H1 (cell line): ENCODE measurements at regions not wholly inside any gene's neighbourhood (a gene's known extent, or its start where the extent isn't known, plus 50 kb on each side); places are given as distances from the start of the nearest gene placed in this dataset.

ENCODE experiments used
- BACH1 ChIP-seq: IDR thresholded peaks from 2 replicates; pipeline ENCODE4 v1.6.1; 2012; ENCODE audit warnings: low read length, improper control_type of control experiment
- BCL11A ChIP-seq, 2 experiments: IDR thresholded peaks; one replicate each; pipeline ENCODE4 v1.6.1; 2011; ENCODE audit warnings: low read depth in 2 of 2, low read length in 2 of 2, mild to moderate bottlenecking in 2 of 2
- CBX8 ChIP-seq: fragments of 300-800, 300-1000 bp; sonication (generic); IDR thresholded peaks from 2 replicates; pipeline ENCODE4 v1.7.1; 2016; ENCODE audit warnings: low read depth, low read length, borderline replicate concordance
- CHD7 ChIP-seq: fragments of 300-600 bp; sonication (generic); IDR thresholded peaks from 2 replicates; pipeline ENCODE4 v1.7.1; 2012; ENCODE audit warnings: low read length, moderate library complexity, mild to moderate bottlenecking, inconsistent platforms; ENCODE audit not compliant: insufficient replicate concordance
- EZH2 ChIP-seq: fragments of 200-600 bp; sonication (generic); IDR thresholded peaks from 2 replicates; pipeline ENCODE4 v1.7.1; 2012; ENCODE audit warnings: low read depth, mild to moderate bottlenecking, moderate library complexity, low read length, inconsistent platforms; ENCODE audit not compliant: severe bottlenecking
- JUN ChIP-seq: IDR thresholded peaks from 2 replicates; pipeline ENCODE4 v1.6.1; 2011; ENCODE audit warnings: low read depth, mild to moderate bottlenecking, improper control_type of control experiment, low read length
- JUND ChIP-seq: IDR thresholded peaks from 2 replicates; pipeline ENCODE4 v1.6.1; 2011; ENCODE audit warnings: mild to moderate bottlenecking, improper control_type of control experiment, low read length
- MAFK ChIP-seq: IDR thresholded peaks from 2 replicates; pipeline ENCODE4 v1.6.1; 2012; ENCODE audit warnings: low read depth, mild to moderate bottlenecking, improper control_type of control experiment, low read length
- SP1 ChIP-seq: IDR thresholded peaks from 2 replicates; pipeline ENCODE4 v1.6.1; 2011; ENCODE audit warnings: low read depth, low read length
- SRF ChIP-seq: IDR thresholded peaks from 2 replicates; pipeline ENCODE4 v1.6.1; 2011; ENCODE audit warnings: mild to moderate bottlenecking, low read depth, low read length, moderate library complexity
- TAF1 ChIP-seq: IDR thresholded peaks from 2 replicates; pipeline ENCODE4 v1.6.1; 2011; ENCODE audit warnings: mild to moderate bottlenecking, low read depth, low read length
- YY1 ChIP-seq: IDR thresholded peaks from 2 replicates; pipeline ENCODE4 v1.6.1; 2011; ENCODE audit warnings: low read depth, mild to moderate bottlenecking, low read length
- ZNF274 ChIP-seq: IDR thresholded peaks from 2 replicates; pipeline ENCODE4 v1.7.0; 2012; ENCODE audit warnings: low read length, borderline replicate concordance; ENCODE audit errors: extremely low read depth

DNA sequence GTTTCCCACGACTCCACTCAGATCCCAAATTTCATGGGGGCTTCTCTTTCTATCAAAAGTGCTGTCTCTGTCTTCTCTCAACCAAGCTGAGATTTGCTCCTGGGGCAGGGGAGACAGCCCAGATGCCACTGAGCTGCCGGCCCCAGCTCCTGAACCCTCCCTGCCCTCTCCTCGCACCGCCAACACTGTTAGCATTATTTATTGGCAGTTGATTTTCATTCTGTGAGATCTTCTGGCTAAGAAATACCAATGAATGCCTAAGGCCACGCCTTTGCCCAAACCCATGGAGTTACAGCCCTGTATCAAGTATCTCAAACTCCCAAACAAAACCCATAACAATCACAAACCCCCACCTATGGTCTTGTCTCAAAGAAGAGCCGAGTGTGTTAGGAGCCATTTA, 153.0 kb upstream of the TWIST2 start (continued):
- no peak for TF ChIP-seq CHD7
- TF ChIP-seq SRF, result no peak
- TF ChIP-seq MAFK, result no peak
- TF ChIP-seq YY1, result no peak
- no peak for TF ChIP-seq EZH2
- TF ChIP-seq BACH1, result no peak
- TF ChIP-seq TAF1, result no peak
- no peak for TF ChIP-seq JUND
- TF ChIP-seq BCL11A (IDR thresholded peaks at IDR 0.05; ENCODE audit: low read depth in 2 of 2, low read length in 2 of 2), result no peak
- no peak for TF ChIP-seq CBX8
- no peak for TF ChIP-seq ZNF274
- TF ChIP-seq JUN, result no peak
- no peak for TF ChIP-seq SP1
